Loucy (cell line): ENCODE measurements at regions not wholly inside any gene's neighbourhood (a gene's known extent, or its start where the extent isn't known, plus 50 kb on each side); places are given as distances from the start of the nearest gene placed in this dataset.

Experiments used
- EZH2phosphoT487 ChIP-seq: fragments of 200-600 bp; IDR thresholded peaks from 2 replicates; pipeline ENCODE4 v1.6.1; 2018; ENCODE audit warnings: antibody characterized with exemption, mild to moderate bottlenecking, moderate library complexity, borderline replicate concordance
- TF ChIP-seq, protein P1 (sequence below): fragments of 200-600 bp; sonication (generic); conservative IDR thresholded peaks from 2 replicates; pipeline ENCODE4 v1.5.1; 2014; ENCODE audit warnings: mild to moderate bottlenecking, antibody characterized with exemption, low read length

DNA sequence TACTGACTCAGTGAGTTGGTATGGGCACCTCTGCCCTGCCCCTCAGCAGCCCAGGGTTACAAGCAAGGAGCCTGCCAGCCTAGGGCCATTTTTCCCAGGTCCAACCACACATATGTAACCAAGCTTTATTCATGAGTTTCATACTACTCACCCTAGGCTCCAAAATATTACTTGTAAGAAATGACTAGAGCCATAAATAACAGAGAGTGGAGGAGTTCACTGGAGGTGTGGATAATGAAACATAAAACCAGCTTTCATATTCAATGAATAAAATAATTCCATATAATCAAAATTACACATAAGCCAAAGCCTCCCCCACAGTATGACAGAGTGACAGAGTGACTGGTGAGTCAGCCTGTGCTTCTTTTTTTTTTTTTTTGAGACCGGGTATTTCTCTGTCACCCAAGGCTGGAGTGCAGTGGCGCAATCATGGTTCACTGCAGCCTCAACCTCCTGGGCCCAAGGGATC, 229.8 kb upstream of the SASH1 start:
- TF ChIP-seq, protein P1, sequence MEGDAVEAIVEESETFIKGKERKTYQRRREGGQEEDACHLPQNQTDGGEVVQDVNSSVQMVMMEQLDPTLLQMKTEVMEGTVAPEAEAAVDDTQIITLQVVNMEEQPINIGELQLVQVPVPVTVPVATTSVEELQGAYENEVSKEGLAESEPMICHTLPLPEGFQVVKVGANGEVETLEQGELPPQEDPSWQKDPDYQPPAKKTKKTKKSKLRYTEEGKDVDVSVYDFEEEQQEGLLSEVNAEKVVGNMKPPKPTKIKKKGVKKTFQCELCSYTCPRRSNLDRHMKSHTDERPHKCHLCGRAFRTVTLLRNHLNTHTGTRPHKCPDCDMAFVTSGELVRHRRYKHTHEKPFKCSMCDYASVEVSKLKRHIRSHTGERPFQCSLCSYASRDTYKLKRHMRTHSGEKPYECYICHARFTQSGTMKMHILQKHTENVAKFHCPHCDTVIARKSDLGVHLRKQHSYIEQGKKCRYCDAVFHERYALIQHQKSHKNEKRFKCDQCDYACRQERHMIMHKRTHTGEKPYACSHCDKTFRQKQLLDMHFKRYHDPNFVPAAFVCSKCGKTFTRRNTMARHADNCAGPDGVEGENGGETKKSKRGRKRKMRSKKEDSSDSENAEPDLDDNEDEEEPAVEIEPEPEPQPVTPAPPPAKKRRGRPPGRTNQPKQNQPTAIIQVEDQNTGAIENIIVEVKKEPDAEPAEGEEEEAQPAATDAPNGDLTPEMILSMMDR: no peak
- TF ChIP-seq EZH2phosphoT487: no peak
